ENCODE measurements at regions not wholly inside any gene's neighbourhood (a gene's known extent, or its start where the extent isn't known, plus 50 kb on each side); places are given as distances from the start of the nearest gene placed in this dataset.

DNA sequence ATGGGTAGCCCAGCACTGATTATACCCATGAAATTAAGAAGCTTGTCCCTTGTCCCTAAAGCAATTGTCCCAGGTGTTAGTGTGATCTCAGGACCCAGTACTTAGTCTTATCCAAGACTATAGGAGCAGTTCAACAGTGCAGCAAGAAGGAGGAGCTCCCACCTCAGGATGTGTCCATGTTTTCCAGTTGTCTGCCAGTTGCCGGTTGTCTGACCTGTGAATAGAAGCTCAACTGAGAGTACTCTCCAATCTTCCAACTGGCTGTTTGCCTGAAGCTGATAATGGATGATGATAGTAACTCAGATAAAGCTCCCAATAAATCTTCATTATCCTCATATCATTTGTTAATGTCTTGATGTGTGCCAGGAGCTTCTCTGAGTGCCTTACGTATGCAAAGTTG lies 107.2 kb upstream of the HTR2A start:
- Histone ChIP-seq H3K27ac (ENCODE audit: low read length) (no peak overlapping the region), H4K20me1 (ENCODE audit: insufficient read depth) (no peaks in the 10 kb centered on the region), H3K36me3 (ENCODE audit: insufficient read depth, low read length) (no peaks in the 10 kb centered on the region), H3K27me3 (ENCODE audit: insufficient read depth, low read depth, low read length) (no peaks in the 10 kb centered on the region), H3K9me3 (ENCODE audit: low read length) (no peaks in the 10 kb centered on the region), H3F3A (ENCODE audit: insufficient read depth, low read length, poor library complexity, severe bottlenecking) (no peaks in the 10 kb centered on the region), H3K4me3 (ENCODE audit: low read length) (no peak overlapping the region), H3K4me2 (ENCODE audit: low read length) (no peak overlapping the region), H2AFZ (ENCODE audit: low read depth, low read length) (no peak overlapping the region), H3K9ac (ENCODE audit: low read length) (no peak overlapping the region), H3K9me2 (ENCODE audit: insufficient read depth, low read length) (no peaks in the 10 kb centered on the region), H3K79me2 (replicated peaks; ENCODE audit: insufficient read depth, low read length) (no peaks in the 10 kb centered on the region)
- TF ChIP-seq EZH2 (IDR thresholded peaks at IDR 0.05; ENCODE audit: borderline replicate concordance, insufficient read depth, low read length, poor library complexity, severe bottlenecking) (no peak), MXI1 (conservative IDR thresholded peaks at IDR 0.05; ENCODE audit: poor library complexity, severe bottlenecking) (no peak), POLR2AphosphoS5 (IDR thresholded peaks at IDR 0.05) (no peak), RAD21 (conservative IDR thresholded peaks at IDR 0.05) (no peak), TAF1 (IDR thresholded peaks at IDR 0.05; ENCODE audit: low read depth) (no peak), EP300 (conservative IDR thresholded peaks at IDR 0.05; ENCODE audit: poor library complexity, severe bottlenecking) (no peak), SMC3 (conservative IDR thresholded peaks at IDR 0.05; ENCODE audit: poor library complexity) (no peak)
- TF ChIP-seq, protein P1, sequence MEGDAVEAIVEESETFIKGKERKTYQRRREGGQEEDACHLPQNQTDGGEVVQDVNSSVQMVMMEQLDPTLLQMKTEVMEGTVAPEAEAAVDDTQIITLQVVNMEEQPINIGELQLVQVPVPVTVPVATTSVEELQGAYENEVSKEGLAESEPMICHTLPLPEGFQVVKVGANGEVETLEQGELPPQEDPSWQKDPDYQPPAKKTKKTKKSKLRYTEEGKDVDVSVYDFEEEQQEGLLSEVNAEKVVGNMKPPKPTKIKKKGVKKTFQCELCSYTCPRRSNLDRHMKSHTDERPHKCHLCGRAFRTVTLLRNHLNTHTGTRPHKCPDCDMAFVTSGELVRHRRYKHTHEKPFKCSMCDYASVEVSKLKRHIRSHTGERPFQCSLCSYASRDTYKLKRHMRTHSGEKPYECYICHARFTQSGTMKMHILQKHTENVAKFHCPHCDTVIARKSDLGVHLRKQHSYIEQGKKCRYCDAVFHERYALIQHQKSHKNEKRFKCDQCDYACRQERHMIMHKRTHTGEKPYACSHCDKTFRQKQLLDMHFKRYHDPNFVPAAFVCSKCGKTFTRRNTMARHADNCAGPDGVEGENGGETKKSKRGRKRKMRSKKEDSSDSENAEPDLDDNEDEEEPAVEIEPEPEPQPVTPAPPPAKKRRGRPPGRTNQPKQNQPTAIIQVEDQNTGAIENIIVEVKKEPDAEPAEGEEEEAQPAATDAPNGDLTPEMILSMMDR (IDR thresholded peaks at IDR 0.05; ENCODE audit: poor library complexity, severe bottlenecking) = no peak
- TF ChIP-seq, protein P2, sequence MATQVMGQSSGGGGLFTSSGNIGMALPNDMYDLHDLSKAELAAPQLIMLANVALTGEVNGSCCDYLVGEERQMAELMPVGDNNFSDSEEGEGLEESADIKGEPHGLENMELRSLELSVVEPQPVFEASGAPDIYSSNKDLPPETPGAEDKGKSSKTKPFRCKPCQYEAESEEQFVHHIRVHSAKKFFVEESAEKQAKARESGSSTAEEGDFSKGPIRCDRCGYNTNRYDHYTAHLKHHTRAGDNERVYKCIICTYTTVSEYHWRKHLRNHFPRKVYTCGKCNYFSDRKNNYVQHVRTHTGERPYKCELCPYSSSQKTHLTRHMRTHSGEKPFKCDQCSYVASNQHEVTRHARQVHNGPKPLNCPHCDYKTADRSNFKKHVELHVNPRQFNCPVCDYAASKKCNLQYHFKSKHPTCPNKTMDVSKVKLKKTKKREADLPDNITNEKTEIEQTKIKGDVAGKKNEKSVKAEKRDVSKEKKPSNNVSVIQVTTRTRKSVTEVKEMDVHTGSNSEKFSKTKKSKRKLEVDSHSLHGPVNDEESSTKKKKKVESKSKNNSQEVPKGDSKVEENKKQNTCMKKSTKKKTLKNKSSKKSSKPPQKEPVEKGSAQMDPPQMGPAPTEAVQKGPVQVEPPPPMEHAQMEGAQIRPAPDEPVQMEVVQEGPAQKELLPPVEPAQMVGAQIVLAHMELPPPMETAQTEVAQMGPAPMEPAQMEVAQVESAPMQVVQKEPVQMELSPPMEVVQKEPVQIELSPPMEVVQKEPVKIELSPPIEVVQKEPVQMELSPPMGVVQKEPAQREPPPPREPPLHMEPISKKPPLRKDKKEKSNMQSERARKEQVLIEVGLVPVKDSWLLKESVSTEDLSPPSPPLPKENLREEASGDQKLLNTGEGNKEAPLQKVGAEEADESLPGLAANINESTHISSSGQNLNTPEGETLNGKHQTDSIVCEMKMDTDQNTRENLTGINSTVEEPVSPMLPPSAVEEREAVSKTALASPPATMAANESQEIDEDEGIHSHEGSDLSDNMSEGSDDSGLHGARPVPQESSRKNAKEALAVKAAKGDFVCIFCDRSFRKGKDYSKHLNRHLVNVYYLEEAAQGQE (IDR thresholded peaks at IDR 0.05; ENCODE audit: borderline replicate concordance) = no peak

DNA sequence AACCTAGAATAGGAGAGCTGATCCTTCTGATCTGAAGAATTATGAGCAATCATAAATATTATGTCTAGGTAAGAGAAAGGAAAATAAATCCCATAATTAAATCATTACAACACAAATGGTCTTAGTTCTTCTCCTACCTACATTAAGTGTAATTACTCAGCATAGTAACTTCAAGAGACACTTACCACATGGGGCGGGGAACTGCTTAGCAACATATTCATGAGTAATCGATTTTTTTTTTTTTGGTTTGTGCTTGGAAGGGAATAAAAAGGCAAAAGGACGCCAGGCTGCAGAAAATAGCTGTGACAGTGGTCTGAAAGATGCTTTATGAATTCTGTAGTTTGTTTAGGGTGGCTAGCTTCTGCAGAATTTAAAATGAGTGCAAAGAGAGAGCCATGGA lies 103.3 kb upstream of the HTR2A start:
- Histone ChIP-seq H3K9me2 (ENCODE audit: insufficient read depth, low read length) (no peaks in the 10 kb centered on the region), H3K27ac (ENCODE audit: low read length) (no peak overlapping the region), H3K4me2 (ENCODE audit: low read length) (no peak overlapping the region), H3F3A (ENCODE audit: insufficient read depth, low read length, poor library complexity, severe bottlenecking) (no peaks in the 10 kb centered on the region), H3K9me3 (ENCODE audit: low read length) (no peaks in the 10 kb centered on the region), H2AFZ (ENCODE audit: low read depth, low read length) (no peak overlapping the region), H3K79me2 (replicated peaks; ENCODE audit: insufficient read depth, low read length) (no peaks in the 10 kb centered on the region), H3K27me3 (ENCODE audit: insufficient read depth, low read depth, low read length) (no peaks in the 10 kb centered on the region), H3K36me3 (ENCODE audit: insufficient read depth, low read length) (no peaks in the 10 kb centered on the region), H3K9ac (ENCODE audit: low read length) (no peak overlapping the region), H3K4me3 (ENCODE audit: low read length) (no peak overlapping the region), H4K20me1 (ENCODE audit: insufficient read depth) (no peaks in the 10 kb centered on the region)
- TF ChIP-seq SMC3 (conservative IDR thresholded peaks at IDR 0.05; ENCODE audit: poor library complexity) = no peak

All from neural cell (in vitro differentiated cells).